GM13976 (cell line): ENCODE measurements at regions not wholly inside any gene's neighbourhood (a gene's known extent, or its start where the extent isn't known, plus 50 kb on each side); places are given as distances from the start of the nearest gene placed in this dataset.

Source experiments
- DNase-seq: peaks from one replicate; pipeline ENCODE4 v3.0.0; 2012; ENCODE audit warnings: low spot score
- in situ Hi-C: fragments of 300-500 bp; cut with MboI; formaldehyde crosslinking; loops from one replicate; pipeline ENCODE4 v1.12.0; 2022; ENCODE audit warnings: low sequenced_read_pairs, mixed read lengths, inconsistent platforms; ENCODE audit not compliant: unreplicated experiment
- TF ChIP-seq, protein P1 (sequence below): IDR thresholded peaks from 2 replicates; pipeline ENCODE4 v1.5.1; 2012; ENCODE audit warnings: borderline replicate concordance, mild to moderate bottlenecking; ENCODE audit not compliant: insufficient read depth; ENCODE audit errors: extremely low read depth, missing control alignments, control extremely low read depth

GRCh38 chr16:64638766-64639165 is 483.1 kb downstream of the CDH11 start:
- in situ Hi-C loops = loop anchor here (25.0 kb wide), 1 partner anchor 99 kb away; no protein-coding TSS in a partner anchor
- no peak for DNase-seq
- TF ChIP-seq, protein P1, sequence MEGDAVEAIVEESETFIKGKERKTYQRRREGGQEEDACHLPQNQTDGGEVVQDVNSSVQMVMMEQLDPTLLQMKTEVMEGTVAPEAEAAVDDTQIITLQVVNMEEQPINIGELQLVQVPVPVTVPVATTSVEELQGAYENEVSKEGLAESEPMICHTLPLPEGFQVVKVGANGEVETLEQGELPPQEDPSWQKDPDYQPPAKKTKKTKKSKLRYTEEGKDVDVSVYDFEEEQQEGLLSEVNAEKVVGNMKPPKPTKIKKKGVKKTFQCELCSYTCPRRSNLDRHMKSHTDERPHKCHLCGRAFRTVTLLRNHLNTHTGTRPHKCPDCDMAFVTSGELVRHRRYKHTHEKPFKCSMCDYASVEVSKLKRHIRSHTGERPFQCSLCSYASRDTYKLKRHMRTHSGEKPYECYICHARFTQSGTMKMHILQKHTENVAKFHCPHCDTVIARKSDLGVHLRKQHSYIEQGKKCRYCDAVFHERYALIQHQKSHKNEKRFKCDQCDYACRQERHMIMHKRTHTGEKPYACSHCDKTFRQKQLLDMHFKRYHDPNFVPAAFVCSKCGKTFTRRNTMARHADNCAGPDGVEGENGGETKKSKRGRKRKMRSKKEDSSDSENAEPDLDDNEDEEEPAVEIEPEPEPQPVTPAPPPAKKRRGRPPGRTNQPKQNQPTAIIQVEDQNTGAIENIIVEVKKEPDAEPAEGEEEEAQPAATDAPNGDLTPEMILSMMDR = no peak

DNA sequence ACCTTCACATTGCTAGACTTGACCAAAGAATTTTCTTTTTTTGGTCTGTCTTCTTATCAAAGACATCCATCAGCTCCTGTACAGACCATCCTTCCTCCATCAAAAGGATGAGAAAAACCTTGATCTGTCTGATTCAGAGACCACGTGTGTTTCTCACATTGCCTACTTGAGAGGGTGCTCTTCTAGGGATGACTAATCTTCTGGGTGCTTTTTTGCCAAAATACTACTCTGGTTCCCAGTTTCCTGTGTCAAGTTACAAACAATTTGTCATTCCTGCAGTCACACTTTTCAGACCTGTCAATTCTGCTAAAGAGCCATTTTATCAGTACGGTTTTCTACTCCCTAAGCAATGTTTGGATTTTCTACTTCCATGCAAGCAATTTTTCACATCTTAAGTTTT is 492.2 kb downstream of the CDH11 start:
- in situ Hi-C loops = loop anchor here (25.0 kb wide), 1 partner anchor 108 kb away; no protein-coding TSS in a partner anchor
- no peak for DNase-seq

DNA sequence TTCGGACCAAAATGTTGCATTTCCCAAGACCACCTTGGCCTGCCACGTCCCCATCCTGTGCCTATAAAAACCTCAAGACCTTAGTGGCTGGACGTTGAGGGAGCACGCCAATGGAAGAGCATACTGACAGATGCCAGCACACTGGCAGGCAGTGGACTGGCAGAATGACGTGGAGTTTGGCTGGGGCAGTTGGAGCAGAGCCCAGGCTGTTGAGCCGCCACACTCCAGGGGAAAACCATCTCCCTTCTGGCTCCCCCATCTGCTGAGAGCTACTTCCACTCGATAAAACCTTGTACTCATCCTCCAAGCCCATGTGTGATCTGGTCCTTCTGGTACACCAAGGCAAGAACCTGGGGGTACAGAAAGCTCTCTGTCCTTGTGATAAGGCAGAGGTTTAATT is 494.1 kb downstream of the CDH11 start:
- DNase-seq = no peak
- TF ChIP-seq, protein P1 = no peak
- in situ Hi-C loops = loop anchor here (25.0 kb wide), 1 partner anchor 110 kb away; no protein-coding TSS in a partner anchor

More for the DNA sequence above, 492.2 kb downstream of the CDH11 start:
- TF ChIP-seq, protein P1 = no peak

GRCh38 chr16:64627288-64627687 is 494.6 kb downstream of the CDH11 start:
- TF ChIP-seq, protein P1 = no peak
- no peak for DNase-seq
- in situ Hi-C loops = loop anchor here (25.0 kb wide), 1 partner anchor 110 kb away; no protein-coding TSS in a partner anchor

GRCh38 chr16:64626776-64627175 is 495.1 kb downstream of the CDH11 start:
- TF ChIP-seq, protein P1 = no peak
- DNase-seq = no peak
- in situ Hi-C loops = loop anchor here (25.0 kb wide), 1 partner anchor 111 kb away; no protein-coding TSS in a partner anchor

GRCh38 chr16:64621616-64622015 is 500.2 kb downstream of the CDH11 start:
- TF ChIP-seq, protein P1 = no peak
- DNase-seq = no peak
- in situ Hi-C loops = no loop called here
